HUES6 (cell line): ENCODE measurements at regions not wholly inside any gene's neighbourhood (a gene's known extent, or its start where the extent isn't known, plus 50 kb on each side); places are given as distances from the start of the nearest gene placed in this dataset.

Experiments
- H3K27ac ChIP-seq: 2 replicates; pipeline ENCODE4 v1.7.0; 2013; ENCODE audit warnings: low read depth, mild to moderate bottlenecking, low read length, inconsistent platforms
- H3K27me3 ChIP-seq: 2 replicates; pipeline ENCODE4 v1.6.1; 2013; ENCODE audit warnings: low read length; ENCODE audit not compliant: control insufficient read depth, insufficient read depth
- H3K36me3 ChIP-seq: 2 replicates; pipeline ENCODE4 v1.6.1; 2013; ENCODE audit warnings: low read length; ENCODE audit not compliant: control insufficient read depth, insufficient read depth
- H3K4me1 ChIP-seq: 2 replicates; pipeline ENCODE4 v1.6.1; 2013; ENCODE audit warnings: low read length; ENCODE audit not compliant: control insufficient read depth, insufficient read depth
- H3K4me3 ChIP-seq: 2 replicates; pipeline ENCODE4 v1.5.1; 2013; ENCODE audit warnings: low read depth, low read length
- H3K9ac ChIP-seq: one replicate; pipeline ENCODE4 v1.6.1; 2013; ENCODE audit warnings: mild to moderate bottlenecking, low read length
- H3K9me3 ChIP-seq: 2 replicates; pipeline ENCODE4 v1.6.1; 2013; ENCODE audit warnings: low read depth, low read length; ENCODE audit not compliant: control insufficient read depth, insufficient read depth

DNA sequence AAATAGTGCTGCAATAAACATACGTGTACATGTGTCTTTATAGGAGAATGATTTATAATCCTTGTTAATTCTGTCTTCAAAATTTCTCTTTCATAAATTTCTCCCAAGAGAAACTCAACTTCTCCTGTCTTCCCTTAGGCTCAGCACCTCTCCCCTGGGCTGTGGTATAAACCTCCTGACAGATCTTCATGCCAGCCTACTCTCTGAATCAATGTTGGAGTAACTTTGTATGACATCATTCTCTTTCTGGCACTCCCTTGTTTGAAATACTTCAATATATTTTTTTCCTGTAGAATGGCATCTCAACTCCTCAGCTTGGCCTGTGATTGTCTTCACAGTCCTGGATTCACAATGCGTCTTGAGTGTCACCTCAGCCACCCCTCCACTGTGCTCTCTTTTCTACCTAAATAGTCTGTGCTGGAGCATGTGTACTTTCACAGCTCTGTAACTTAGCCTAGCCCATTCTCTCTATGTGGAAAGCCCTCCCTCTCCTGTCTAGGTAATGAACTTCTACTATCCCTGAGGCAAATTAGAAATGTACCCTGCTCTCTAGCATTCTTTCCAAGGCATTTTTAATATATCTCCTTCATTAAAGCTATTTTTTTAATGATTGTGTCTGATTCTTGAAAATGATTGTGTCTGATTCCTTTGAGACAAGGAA is 649.9 kb upstream of the FANCL start:
- Histone ChIP-seq H3K4me1 (no peaks in the 10 kb centered on the region), H3K27ac (no peak overlapping the region), H3K4me3 (no peak overlapping the region), H3K9ac (no peak overlapping the region), H3K9me3 (no peaks in the 10 kb centered on the region), H3K36me3 (no peaks in the 10 kb centered on the region), H3K27me3 (no peaks in the 10 kb centered on the region)

GRCh38 chr2:58886009-58886408 is 644.9 kb upstream of the FANCL start:
- no peak overlapping the region for H3K27ac ChIP-seq
- no peaks in the 10 kb centered on the region for H3K4me1 ChIP-seq
- no peaks in the 10 kb centered on the region for H3K9me3 ChIP-seq
- no peaks in the 10 kb centered on the region for H3K36me3 ChIP-seq
- H3K9ac ChIP-seq: no peak overlapping the region
- H3K27me3 ChIP-seq: no peaks in the 10 kb centered on the region
- no peak overlapping the region for H3K4me3 ChIP-seq

GRCh38 chr2:58879834-58880233 is 638.7 kb upstream of the FANCL start:
- H3K4me1 ChIP-seq: no peaks in the 10 kb centered on the region
- no peak overlapping the region for H3K4me3 ChIP-seq
- no peaks in the 10 kb centered on the region for H3K27me3 ChIP-seq
- no peaks in the 10 kb centered on the region for H3K36me3 ChIP-seq
- H3K27ac ChIP-seq: no peak overlapping the region
- H3K9me3 ChIP-seq: no peaks in the 10 kb centered on the region
- H3K9ac ChIP-seq: no peak overlapping the region

GRCh38 chr2:58878778-58879177 is 637.7 kb upstream of the FANCL start:
- H3K9me3 ChIP-seq: no peaks in the 10 kb centered on the region
- no peaks in the 10 kb centered on the region for H3K27me3 ChIP-seq
- H3K4me3 ChIP-seq: no peak overlapping the region
- H3K4me1 ChIP-seq: no peaks in the 10 kb centered on the region
- no peak overlapping the region for H3K27ac ChIP-seq
- no peaks in the 10 kb centered on the region for H3K36me3 ChIP-seq
- no peak overlapping the region for H3K9ac ChIP-seq

- no peaks in the 10 kb centered on the region for H3K36me3 ChIP-seq
- H3K27me3 ChIP-seq: no peaks in the 10 kb centered on the region
- H3K9me3 ChIP-seq: no peaks in the 10 kb centered on the region
- H3K4me1 ChIP-seq: no peaks in the 10 kb centered on the region; the same call in 1 of the 2 replicates
- H3K4me3 ChIP-seq: no peak overlapping the region
- H3K9ac ChIP-seq: no peak overlapping the region
- H3K27ac ChIP-seq: no peak overlapping the region
Observed at GRCh38 chr2:58876126-58876525, 635.0 kb upstream of the FANCL start.

DNA sequence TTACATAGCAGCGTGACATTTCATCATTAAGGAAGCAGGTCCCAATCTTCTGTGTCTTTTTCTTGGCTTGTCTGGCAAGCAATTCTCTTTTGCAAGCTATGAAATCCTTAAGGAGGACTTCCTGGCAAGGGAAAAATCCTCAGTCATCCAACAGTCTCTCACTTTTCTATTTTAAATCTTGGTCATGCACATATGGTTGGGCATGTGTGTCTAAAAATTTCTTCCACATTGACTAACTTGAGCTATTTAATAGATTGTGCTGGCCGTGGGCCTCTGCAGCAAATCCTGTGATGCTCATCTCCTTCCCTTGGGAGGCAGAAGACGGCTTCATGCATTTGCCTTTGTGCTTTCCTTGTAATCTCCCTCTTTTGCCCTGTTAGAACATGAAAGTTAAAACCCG is 634.3 kb upstream of the FANCL start:
- Histone ChIP-seq H3K9me3 (no peaks in the 10 kb centered on the region), H3K4me3 (no peak overlapping the region), H3K27me3 (no peaks in the 10 kb centered on the region), H3K36me3 (no peaks in the 10 kb centered on the region), H3K27ac (no peak overlapping the region), H3K4me1 (no peaks in the 10 kb centered on the region; the same call in 1 of the 2 replicates), H3K9ac (no peak overlapping the region)

GRCh38 chr2:58871469-58872142 is 630.5 kb upstream of the FANCL start:
- H3K27ac ChIP-seq: no peak overlapping the region
- H3K36me3 ChIP-seq: no peaks in the 10 kb centered on the region
- no peaks in the 10 kb centered on the region; the same call in 1 of the 2 replicates for H3K27me3 ChIP-seq
- peaks cover 10% of the 10 kb centered on the region for H3K4me1 ChIP-seq
- H3K9me3 ChIP-seq: no peaks in the 10 kb centered on the region
- H3K9ac ChIP-seq: no peak overlapping the region
- H3K4me3 ChIP-seq: no peak overlapping the region

DNA sequence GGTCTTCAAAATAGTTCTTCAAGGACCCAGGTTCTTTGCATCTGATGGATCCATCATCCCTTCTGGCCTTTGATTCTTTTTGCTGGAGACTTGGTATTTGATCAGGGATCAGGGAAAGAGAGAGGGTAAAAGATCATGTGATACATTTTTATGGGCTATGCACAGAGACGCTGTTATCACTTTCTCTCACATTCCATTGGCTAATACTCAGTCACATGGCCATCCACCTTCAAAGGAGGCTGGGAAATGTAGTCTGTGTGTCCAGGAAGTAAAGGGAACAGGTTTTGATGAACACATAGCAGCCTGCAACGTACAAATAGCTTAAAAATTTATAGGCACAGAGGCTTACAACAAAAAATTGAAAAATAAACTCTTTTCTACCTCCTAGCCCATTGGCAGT is 629.6 kb upstream of the FANCL start:
- Histone ChIP-seq H3K36me3 (no peaks in the 10 kb centered on the region), H3K27ac (no peak overlapping the region), H3K4me3 (no peak overlapping the region), H3K9me3 (no peaks in the 10 kb centered on the region), H3K9ac (no peak overlapping the region), H3K27me3 (no peaks in the 10 kb centered on the region; the same call in 1 of the 2 replicates), H3K4me1 (peaks cover 19% of the 10 kb centered on the region)

- Histone ChIP-seq H3K9ac (no peak overlapping the region), H3K4me1 (peaks cover 28% of the 10 kb centered on the region), H3K27me3 (no peaks in the 10 kb centered on the region; the same call in 1 of the 2 replicates), H3K4me3 (no peak overlapping the region), H3K9me3 (no peaks in the 10 kb centered on the region), H3K27ac (no peak overlapping the region), H3K36me3 (no peaks in the 10 kb centered on the region)
Observed at GRCh38 chr2:58866946-58867345, 625.8 kb upstream of the FANCL start.

- no peaks in the 10 kb centered on the region for H3K36me3 ChIP-seq
- H3K27ac ChIP-seq: no peak overlapping the region
- no peak overlapping the region for H3K9ac ChIP-seq
- H3K4me3 ChIP-seq: no peak overlapping the region
- no peaks in the 10 kb centered on the region for H3K9me3 ChIP-seq
- peaks cover 28% of the 10 kb centered on the region for H3K4me1 ChIP-seq
- no peaks in the 10 kb centered on the region; the same call in 1 of the 2 replicates for H3K27me3 ChIP-seq
Observed at GRCh38 chr2:58866527-58866926, 625.4 kb upstream of the FANCL start.

DNA sequence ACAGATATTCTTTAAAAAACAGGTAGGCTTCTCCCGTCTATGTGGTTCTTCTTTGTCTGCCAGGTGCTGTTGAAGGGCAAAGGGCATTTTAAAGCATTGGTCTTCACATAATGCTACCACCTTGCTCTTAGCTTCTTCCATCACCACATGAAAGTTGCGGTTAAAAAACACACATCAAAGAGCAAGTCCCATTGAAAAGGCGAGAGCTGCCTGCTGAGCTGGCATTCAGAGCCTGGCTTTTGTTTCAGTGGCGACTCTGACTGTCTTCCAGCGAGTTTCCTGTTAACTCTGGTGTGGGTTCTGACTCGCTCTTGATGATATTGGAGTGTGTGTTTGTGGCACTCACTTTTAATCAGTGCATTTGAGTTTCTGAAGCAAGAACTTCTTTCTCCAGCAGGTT is 624.9 kb upstream of the FANCL start:
- no peak overlapping the region for H3K9ac ChIP-seq
- no peaks in the 10 kb centered on the region for H3K9me3 ChIP-seq
- no peaks in the 10 kb centered on the region; the same call in 1 of the 2 replicates for H3K27me3 ChIP-seq
- H3K4me1 ChIP-seq: peaks cover 28% of the 10 kb centered on the region
- H3K4me3 ChIP-seq: no peak overlapping the region
- H3K36me3 ChIP-seq: no peaks in the 10 kb centered on the region
- no peak overlapping the region for H3K27ac ChIP-seq
